ENCODE measurements at regions not wholly inside any gene's neighbourhood (a gene's known extent, or its start where the extent isn't known, plus 50 kb on each side); places are given as distances from the start of the nearest gene placed in this dataset.
"Not testable (repeated sequence)": the region's sequence is repeated elsewhere in the genome, so short reads cannot be mapped to it uniquely, and the experiment has no call there.

GRCh38 chr6:81138236-81138635 lies 614.2 kb downstream of the TENT5A start:
- FAIRE-seq, result no peak
- DNase-seq (ENCODE audit: insufficient read length, low spot score), result no peak
- no peak for TF ChIP-seq POLR2AphosphoS5 (IDR thresholded peaks at IDR 0.05; ENCODE audit: low read depth, low read length)
- no peak for TF ChIP-seq TAF1 (IDR thresholded peaks at IDR 0.05; ENCODE audit: low read depth, low read length)
- TF ChIP-seq POU2F2 (IDR thresholded peaks at IDR 0.05; ENCODE audit: low read depth, low read length), result no peak
- TF ChIP-seq SPI1 (IDR thresholded peaks at IDR 0.05; ENCODE audit: low read depth, low read length), result no peak
- no peak for TF ChIP-seq POLR2A (IDR thresholded peaks at IDR 0.05; ENCODE audit: low read depth, low read length)
- TF ChIP-seq PAX5 (IDR thresholded peaks at IDR 0.05; ENCODE audit: insufficient read depth, low read length, severe bottlenecking), result no peak

GRCh38 chr6:81130969-81131368 lies 621.5 kb downstream of the TENT5A start:
- DNase-seq (ENCODE audit: insufficient read length, low spot score) (no peak), FAIRE-seq (no peak)

GRCh38 chr6:81130061-81130460 lies 622.4 kb downstream of the TENT5A start:
- TF ChIP-seq SPI1 (IDR thresholded peaks at IDR 0.05; ENCODE audit: low read depth, low read length) (no peak), PAX5 (IDR thresholded peaks at IDR 0.05; ENCODE audit: insufficient read depth, low read length, severe bottlenecking) (no peak), POLR2A (IDR thresholded peaks at IDR 0.05; ENCODE audit: low read depth, low read length) (no peak), POU2F2 (IDR thresholded peaks at IDR 0.05; ENCODE audit: low read depth, low read length) (no peak), POLR2AphosphoS5 (IDR thresholded peaks at IDR 0.05; ENCODE audit: low read depth, low read length) (no peak), TAF1 (IDR thresholded peaks at IDR 0.05; ENCODE audit: low read depth, low read length) (no peak)
- FAIRE-seq (no peak), DNase-seq (ENCODE audit: insufficient read length, low spot score) (no peak)

More at GRCh38 chr6:81130969-81131368, 621.5 kb downstream of the TENT5A start:
- TF ChIP-seq SPI1 (IDR thresholded peaks at IDR 0.05; ENCODE audit: low read depth, low read length) (0 out of 2 replicates have a peak, but pooled peaks have one; percentile 3), POLR2A (IDR thresholded peaks at IDR 0.05; ENCODE audit: low read depth, low read length) (no peak)

GRCh38 chr6:81128671-81129070 lies 623.8 kb downstream of the TENT5A start:
- FAIRE-seq, result no peak
- no peak for TF ChIP-seq POLR2A (IDR thresholded peaks at IDR 0.05; ENCODE audit: low read depth, low read length)
- no peak for TF ChIP-seq SPI1 (IDR thresholded peaks at IDR 0.05; ENCODE audit: low read depth, low read length)
- no peak for TF ChIP-seq POLR2AphosphoS5 (IDR thresholded peaks at IDR 0.05; ENCODE audit: low read depth, low read length)
- DNase-seq (ENCODE audit: insufficient read length, low spot score), result no peak

GRCh38 chr6:81126150-81126549 lies 626.3 kb downstream of the TENT5A start:
- FAIRE-seq (no peak), DNase-seq (ENCODE audit: insufficient read length, low spot score) (no peak)
- TF ChIP-seq SPI1 (IDR thresholded peaks at IDR 0.05; ENCODE audit: low read depth, low read length) (no peak), POU2F2 (IDR thresholded peaks at IDR 0.05; ENCODE audit: low read depth, low read length) (no peak), TAF1 (IDR thresholded peaks at IDR 0.05; ENCODE audit: low read depth, low read length) (no peak), PAX5 (IDR thresholded peaks at IDR 0.05; ENCODE audit: insufficient read depth, low read length, severe bottlenecking) (no peak), POLR2A (IDR thresholded peaks at IDR 0.05; ENCODE audit: low read depth, low read length) (no peak), POLR2AphosphoS5 (IDR thresholded peaks at IDR 0.05; ENCODE audit: low read depth, low read length) (no peak)

- TF ChIP-seq POLR2A (IDR thresholded peaks at IDR 0.05; ENCODE audit: low read depth, low read length) (no peak), POLR2AphosphoS5 (IDR thresholded peaks at IDR 0.05; ENCODE audit: low read depth, low read length) (no peak), PAX5 (IDR thresholded peaks at IDR 0.05; ENCODE audit: insufficient read depth, low read length, severe bottlenecking) (no peak), SPI1 (IDR thresholded peaks at IDR 0.05; ENCODE audit: low read depth, low read length) (no peak), TAF1 (IDR thresholded peaks at IDR 0.05; ENCODE audit: low read depth, low read length) (no peak), POU2F2 (IDR thresholded peaks at IDR 0.05; ENCODE audit: low read depth, low read length) (no peak)
- DNase-seq (ENCODE audit: insufficient read length, low spot score) (no peak), FAIRE-seq (no peak)
Observed at GRCh38 chr6:81120280-81120679, 632.2 kb downstream of the TENT5A start.

GRCh38 chr6:81105998-81106397 lies 646.5 kb downstream of the TENT5A start:
- TF ChIP-seq TAF1 (IDR thresholded peaks at IDR 0.05; ENCODE audit: low read depth, low read length), result no peak
- no peak for TF ChIP-seq PAX5 (IDR thresholded peaks at IDR 0.05; ENCODE audit: insufficient read depth, low read length, severe bottlenecking)
- no peak for TF ChIP-seq POU2F2 (IDR thresholded peaks at IDR 0.05; ENCODE audit: low read depth, low read length)
- no peak for TF ChIP-seq SPI1 (IDR thresholded peaks at IDR 0.05; ENCODE audit: low read depth, low read length)
- no peak for TF ChIP-seq POLR2AphosphoS5 (IDR thresholded peaks at IDR 0.05; ENCODE audit: low read depth, low read length)
- DNase-seq (ENCODE audit: insufficient read length, low spot score) (no peak), FAIRE-seq (no peak)

GRCh38 chr6:81098109-81098814 lies 654.2 kb downstream of the TENT5A start:
- DNase-seq (ENCODE audit: insufficient read length, low spot score) (no peak), FAIRE-seq (no peak)
- TF ChIP-seq SPI1 (IDR thresholded peaks at IDR 0.05; ENCODE audit: low read depth, low read length) (no peak), PAX5 (IDR thresholded peaks at IDR 0.05; ENCODE audit: insufficient read depth, low read length, severe bottlenecking) (no peak), TAF1 (IDR thresholded peaks at IDR 0.05; ENCODE audit: low read depth, low read length) (no peak), POLR2AphosphoS5 (IDR thresholded peaks at IDR 0.05; ENCODE audit: low read depth, low read length) (no peak), POU2F2 (IDR thresholded peaks at IDR 0.05; ENCODE audit: low read depth, low read length) (no peak), POLR2A (IDR thresholded peaks at IDR 0.05; ENCODE audit: low read depth, low read length) (no peak)

GRCh38 chr6:81096464-81096863 lies 656.0 kb downstream of the TENT5A start:
- not testable (repeated sequence) for FAIRE-seq

GRCh38 chr6:81093051-81093450 lies 659.4 kb downstream of the TENT5A start:
- no peak for DNase-seq (ENCODE audit: insufficient read length, low spot score)
- FAIRE-seq, result no peak
- TF ChIP-seq SPI1 (IDR thresholded peaks at IDR 0.05; ENCODE audit: low read depth, low read length) (no peak), POLR2A (IDR thresholded peaks at IDR 0.05; ENCODE audit: low read depth, low read length) (no peak), TAF1 (IDR thresholded peaks at IDR 0.05; ENCODE audit: low read depth, low read length) (no peak), PAX5 (IDR thresholded peaks at IDR 0.05; ENCODE audit: insufficient read depth, low read length, severe bottlenecking) (no peak), POU2F2 (IDR thresholded peaks at IDR 0.05; ENCODE audit: low read depth, low read length) (no peak)

More at GRCh38 chr6:81096464-81096863, 656.0 kb downstream of the TENT5A start:
- DNase-seq (ENCODE audit: insufficient read length, low spot score), result not testable (repeated sequence)

Measured in GM12891 (cell line).